Inflammatory macrophage treated with lipopolysaccharide for 1 hour (primary cell): ENCODE measurements at regions not wholly inside any gene's neighbourhood (a gene's known extent, or its start where the extent isn't known, plus 50 kb on each side); places are given as distances from the start of the nearest gene placed in this dataset.

ENCODE experiments used
- DNase-seq, 2 donors: peaks; one replicate each; pipeline ENCODE4 v3.0.0-alpha.2; 2020 to 2022

DNA sequence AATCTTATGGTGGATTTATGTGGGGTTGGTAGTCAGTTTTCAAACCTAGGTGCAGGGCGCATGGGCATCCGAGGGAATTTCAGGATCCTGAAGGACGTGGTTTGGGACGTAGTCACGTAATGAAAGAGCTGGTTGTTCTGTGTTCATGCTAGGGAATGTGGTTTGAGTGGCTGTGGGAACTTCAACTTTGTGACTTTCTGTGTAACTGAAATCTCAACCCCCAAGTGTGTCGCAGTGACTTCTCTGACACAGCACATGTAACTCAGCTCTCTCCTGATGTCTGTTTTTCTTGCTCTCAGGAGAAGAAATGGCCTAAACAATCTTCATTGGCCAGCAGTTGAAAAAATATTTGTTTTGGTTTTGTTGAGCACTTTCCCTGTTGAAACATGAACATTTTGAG lies 199.0 kb downstream of the PTEN start:
- DNase-seq, result no peak

DNA sequence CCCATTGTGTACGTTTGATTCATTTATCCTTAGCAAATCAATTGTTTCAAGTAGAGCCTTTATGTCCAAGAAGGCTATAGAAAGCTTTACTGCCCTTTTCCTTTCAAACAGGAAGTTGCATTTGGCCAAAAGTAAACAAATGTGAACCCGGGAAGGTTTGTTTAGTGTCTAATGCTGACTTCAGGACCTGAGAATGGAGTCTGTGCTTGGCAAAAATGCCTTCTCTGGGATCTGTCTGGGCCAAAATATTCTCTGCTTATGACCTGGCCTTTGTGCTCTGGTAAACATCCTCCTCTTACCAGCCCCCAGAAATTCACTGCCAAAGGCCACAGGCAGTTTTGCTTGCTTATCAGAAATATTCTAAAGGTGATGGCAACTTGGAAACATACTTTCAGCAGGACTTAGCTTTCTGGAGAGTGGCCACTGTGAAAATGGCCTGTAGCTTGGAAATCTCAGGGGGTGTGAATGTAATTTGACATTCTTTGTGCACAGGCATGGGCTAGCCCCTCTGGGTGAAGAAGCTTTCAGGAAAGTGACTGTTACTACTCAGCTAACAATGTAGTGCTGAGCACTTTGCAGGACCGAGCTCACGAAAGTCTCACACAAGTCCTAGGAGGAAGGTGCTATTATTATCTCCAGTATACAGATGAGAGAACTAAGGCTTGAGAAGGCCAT lies 199.5 kb downstream of the PTEN start:
- DNase-seq, result no peak

DNA sequence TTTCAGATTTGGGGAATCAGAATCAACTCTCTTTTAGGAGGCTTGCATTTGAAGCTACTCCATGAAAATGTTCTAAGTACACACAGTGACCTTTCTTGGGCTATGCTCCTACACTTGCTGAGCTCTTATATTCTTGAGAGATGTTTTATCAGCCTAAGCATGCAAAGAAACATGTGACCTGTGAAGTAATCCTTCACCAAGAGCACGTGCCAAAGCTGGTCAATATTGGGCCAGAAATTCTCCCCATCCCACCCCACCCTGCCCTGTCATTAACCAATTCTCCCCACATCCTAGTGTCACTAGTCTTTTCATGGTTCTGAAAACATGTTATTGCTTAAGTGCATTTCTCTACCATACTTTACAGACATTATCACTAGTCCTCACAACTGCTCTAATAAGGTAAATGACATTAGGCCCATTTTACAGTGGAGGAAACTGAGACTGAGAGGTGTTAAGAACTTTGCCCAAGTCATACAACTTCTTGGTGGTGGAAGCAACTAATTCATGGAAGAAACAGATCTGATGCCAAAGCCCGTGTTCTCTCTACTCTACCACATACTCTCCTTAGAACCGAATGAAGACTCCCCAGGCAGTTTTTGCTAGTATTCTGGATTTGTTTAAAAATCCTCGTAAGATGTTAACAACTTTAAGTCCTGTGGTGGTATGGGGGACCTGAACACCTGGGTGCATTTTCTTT lies 200.6 kb downstream of the PTEN start:
- no peak for DNase-seq

DNA sequence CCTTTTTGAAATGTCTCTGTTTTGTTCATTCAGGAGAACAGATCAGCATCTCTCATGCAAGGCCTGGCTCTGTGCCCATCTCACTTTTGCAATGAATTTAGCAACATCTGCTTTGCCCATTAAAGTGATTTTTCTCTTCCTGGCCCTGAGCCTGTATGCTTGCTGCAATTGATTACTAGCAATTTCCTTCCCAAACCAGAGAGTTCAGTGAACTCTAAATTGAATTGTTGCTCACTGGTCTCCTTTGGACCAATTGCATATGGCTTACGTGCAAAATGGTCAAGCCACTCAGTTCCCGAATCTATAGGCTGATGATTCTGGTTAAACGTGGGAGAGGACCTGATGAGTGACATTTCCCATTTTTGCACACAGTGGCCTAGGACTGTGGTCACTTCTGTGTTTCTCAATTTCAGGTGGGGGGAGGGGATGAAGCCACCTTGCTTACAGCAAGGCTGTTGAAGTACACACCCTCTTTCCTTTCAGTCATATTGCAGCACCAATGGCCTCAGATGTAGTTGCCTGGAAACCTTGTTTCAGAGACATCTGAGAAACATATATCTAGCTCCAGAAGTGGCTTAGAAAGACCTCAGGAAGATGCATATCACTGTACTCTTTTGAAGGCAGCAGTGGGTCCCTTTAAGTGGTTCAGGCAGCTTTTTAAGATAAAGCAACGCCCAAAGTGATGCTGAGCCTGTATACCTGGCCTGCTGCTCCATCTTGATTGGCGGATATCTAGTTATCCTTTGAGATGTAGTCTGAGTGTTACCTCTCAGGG lies 201.4 kb downstream of the PTEN start:
- peak; percentile 79 to 82 for DNase-seq

DNA sequence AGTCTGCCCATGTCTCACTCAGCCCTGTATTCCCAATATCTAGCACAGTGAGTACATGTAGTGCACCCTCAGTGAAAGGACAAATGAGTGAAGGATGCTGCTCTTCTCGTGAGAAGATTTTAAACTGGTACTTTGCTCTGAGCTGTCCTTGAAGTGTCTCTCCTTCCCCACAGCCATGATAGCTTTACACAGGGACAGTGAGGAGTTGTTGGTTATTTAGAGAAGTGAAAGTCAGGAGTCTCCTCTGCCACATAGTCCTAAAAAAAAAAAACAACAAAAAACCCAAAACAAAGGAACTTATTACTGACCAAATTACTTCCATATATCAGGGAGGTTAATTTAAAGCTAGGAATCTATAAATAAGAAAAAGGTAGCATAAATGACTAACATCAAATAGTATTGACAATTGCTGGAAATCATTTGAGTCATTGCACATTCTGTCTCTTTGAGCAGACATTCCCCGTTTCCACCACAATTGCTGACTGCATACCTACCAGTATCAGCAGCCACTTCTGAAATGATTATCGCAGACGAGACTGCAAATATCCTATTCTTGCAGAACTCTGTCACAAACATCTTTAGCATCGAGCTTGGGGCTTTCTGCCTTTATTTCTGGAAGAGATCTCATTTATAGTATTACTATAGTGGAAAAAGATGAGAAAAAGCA lies 202.1 kb downstream of the PTEN start:
- peak; percentile 47 to 51 for DNase-seq

DNA sequence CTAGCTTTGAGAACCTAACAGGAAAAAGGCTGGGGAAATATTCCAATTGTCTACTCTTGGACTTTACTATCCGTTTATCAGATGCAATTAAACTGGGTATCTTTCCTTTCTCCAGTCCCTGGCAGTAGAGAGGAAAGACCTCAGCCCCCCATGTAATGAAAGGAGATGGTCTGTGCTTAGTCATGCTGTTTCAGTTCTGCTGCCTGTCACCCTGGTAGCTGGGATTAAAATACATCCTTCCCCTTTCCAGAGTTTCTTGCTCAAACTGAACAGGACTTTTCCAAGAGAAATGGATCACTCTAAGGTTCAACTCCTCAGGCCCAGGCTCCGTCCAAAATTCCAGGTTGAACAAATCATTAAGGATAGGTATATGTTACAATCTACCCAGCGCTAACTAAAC lies 202.9 kb downstream of the PTEN start:
- no peak for DNase-seq

DNA sequence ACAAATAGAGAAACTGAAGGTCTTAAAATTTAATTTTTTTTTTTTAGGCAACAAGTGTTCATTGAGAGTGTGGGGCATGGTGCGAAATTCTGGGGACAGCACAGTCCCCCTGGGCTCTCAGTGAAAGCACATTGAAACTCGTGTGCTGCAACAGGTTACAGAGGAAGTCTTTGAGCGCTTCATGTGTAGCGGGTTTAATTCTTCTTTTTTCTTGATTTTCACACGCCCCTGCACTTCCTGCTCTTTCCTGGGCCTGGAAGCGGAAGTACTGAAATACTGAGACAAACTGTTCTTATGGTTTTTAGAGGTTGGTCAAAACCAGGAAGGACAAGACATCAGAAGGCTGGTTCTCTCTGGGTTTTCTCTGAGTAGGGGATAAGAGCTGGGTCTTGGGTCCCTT lies 203.5 kb downstream of the PTEN start:
- peak; percentile 86 to 90 for DNase-seq

DNA sequence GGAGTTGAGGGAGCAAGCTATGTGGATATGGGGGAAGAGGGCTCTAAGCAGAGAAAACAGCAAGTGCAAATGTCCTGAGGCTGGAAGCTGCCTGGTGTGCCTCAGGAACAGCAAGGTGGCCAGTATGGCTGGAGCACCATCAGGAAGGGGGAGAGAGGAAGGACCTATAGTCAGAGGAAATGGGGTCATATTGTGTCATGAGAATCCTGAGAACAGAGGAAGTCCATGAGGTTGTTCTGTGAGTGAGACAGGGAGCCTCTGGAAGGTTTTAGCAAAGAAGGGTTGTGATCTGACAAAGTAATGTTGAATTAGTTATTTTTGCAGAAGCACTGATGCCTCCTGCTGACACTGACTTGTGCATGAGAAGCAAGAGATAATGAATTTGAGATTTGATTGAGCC lies 204.3 kb downstream of the PTEN start:
- DNase-seq, result peak in 1 of 2 donors; percentile 29

DNA sequence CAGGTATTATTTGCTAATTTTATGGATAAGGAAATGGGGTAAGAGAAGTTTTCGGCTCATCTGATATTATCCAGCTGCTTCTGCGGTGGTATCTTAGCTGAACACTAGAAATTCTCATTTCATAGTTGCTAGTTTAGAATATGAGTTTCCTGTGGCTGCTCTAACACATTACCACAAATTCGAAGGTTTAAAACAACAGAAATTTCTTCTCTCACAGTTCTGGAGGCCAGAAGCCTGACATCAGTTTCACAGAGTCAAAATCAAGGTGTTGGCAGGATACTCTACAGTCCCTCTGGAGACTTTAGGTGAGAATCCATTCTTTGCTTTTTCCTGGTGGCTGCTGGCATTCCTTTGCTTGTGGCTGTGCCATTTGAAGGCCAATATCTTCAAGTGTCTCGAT lies 205.9 kb downstream of the PTEN start:
- DNase-seq, result no peak

DNA sequence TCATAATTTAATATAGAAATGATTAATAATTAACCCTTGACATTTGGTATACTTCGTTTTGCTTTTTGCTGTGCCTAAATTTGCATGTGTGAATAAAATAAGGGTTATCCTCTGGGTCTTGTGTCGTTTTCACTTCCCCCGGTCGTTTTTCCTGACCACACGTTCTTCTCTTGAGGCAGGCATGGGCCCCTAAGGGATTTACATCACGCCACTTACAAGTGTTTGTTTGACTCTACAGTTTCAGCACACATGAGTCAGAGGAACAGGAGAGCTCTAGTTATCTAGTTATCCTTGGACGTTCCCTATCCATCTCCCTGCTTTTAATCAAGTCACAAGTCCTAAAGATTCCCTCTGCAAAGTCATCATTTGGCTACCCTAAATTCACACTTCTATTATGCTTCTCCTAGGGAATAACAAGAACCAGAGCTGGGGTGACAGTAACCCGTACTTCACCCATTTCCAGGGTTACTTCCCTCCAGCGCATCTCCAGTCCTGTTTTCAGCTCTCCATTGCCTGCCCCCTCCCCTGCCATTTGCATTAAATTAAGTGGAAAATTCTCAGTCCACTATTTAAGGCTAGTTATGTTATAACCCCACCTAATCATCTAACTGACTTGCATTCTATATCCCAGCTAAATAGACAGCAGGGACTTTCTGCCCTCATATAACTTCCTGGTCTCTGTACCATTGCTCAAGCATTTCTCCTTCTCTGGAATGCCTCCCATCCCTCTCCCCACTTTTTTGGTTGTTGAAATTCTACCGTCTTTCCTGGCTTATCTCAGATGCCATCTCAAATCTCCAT lies 206.9 kb downstream of the PTEN start:
- no peak for DNase-seq

DNA sequence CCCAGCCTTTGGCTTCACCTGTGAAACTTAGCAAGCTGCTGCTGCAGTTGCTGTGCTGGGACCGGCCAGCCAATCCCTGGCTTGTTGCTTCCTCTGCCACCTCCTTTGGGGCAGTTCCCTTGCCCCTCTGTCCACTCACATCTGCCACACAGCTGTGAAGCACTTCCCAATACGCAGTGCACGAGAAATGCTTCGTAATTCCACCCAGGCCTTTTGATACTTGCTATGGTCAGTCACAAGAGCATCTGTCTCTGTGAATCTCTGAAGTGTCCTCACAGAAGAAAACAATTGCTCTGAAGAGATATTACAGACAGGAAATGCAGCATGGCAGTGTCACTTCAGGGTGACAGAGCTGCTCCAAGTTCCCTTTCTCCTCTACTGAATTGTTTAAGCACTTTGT lies 208.5 kb downstream of the PTEN start:
- DNase-seq, result peak; percentile 38 to 48

DNA sequence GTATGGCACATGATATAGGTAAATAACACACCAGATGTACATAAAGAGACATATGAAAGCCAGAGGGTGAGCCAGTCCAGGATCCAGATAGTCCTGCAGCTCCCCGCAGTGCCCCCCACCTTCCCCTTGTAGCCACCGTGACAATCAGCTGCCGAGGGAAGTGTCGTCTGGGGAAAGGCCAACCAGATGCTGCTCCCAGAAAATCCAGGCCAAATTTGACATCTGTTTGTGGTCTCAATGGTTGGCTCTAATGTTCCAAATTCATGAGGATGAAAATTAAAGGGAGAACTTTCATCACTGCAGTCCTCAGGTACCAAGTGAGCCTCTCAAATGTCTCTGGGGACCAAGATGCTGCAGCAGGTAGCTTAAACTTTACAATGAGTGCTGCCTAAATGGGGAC lies 210.3 kb downstream of the PTEN start:
- no peak for DNase-seq

DNA sequence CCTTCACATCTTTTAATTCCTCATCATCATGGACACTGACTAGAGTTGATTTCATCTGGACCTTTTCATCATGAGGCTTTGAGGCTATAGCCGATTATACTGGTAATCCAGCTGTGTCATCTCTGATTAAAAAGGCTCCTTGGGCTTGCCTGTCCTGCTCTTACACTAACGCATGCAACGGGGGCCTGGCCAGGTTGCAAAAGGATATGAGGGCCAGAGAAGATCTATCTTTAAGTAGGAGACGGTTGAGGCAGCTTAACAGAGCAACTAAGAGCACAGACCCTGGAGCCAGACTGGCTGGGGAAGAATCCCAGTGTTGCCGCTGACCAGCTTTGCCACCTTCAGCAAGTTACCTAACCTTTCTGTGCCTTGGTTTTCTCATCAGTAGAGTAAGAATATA lies 211.5 kb downstream of the PTEN start:
- DNase-seq, result no peak

DNA sequence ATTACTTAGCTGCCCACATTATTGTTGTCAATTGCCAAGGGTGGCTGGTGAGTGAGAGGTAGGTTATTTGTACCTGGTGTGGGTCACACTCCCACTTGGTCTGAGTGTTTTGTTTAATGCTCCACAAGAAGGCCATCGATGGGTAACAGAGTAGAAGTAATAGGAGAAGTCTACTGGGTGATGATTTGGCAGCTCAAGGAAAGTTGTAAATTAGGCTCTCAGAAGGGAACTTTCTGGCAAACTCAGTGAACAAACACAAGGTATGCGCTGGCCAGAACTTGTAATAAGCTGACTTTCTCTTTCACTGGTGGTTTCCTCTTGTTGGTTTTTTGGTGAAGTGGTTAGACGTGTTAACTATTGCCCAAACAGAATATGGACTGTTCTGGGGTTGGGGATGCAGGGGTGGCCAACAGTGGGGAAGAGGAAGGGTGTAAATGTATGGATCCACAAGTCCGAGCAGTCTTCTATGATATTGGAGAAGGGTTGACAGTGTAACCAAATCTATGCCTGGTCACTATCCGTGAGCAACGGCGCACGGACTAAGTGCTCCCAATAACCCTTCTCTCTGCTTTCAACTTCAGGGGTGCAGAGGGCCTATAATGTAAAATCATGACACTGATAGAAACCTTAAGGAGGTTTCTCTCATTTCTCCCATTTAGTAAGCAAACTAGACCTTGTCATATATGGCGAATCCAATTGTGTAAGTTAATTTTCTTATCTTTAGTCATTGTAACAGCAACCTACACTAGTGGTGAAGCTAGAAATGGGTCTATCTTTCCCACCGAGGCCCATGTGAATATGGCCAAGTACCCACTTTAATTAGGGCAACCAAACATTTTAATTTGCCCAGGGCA lies 212.8 kb downstream of the PTEN start:
- DNase-seq, result no peak

DNA sequence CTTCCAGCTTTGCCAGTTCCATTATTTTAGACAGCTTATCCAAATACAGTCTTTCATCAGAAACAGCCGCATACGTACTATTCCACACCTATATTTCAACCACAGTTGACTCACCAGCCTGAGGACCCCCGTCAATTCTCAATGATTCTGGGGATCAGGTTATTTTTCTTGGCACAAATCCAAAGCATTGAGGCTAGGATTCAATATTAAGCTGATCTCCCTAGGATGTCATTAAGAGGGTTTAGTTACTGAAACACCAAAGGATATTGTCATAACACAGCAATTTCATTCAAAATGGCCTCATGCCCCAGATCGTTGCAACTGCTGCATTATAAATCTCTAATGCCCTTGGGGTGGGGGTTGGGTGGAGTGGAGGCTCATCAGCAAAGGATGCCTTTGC lies 214.6 kb downstream of the PTEN start:
- DNase-seq, result no peak

DNA sequence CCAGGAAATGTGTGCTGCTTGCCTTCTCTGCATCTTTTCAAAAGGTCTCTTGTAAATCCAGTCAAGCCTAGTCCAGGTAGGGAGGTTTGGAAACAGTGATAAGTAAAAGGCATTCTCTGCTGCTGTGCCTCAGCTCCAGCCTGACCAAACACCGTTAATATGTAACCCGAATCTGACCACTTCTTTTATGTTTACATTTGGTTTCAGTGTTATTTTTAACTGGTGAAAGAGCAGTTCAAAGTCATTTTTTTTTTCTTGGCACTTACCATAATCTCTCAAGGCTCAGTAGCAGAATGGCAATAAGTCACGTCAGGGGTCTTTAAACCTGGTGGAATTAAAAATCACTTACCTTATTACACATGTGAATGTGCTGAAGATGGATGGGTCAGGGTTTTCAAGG lies 216.8 kb downstream of the PTEN start:
- no peak for DNase-seq

DNA sequence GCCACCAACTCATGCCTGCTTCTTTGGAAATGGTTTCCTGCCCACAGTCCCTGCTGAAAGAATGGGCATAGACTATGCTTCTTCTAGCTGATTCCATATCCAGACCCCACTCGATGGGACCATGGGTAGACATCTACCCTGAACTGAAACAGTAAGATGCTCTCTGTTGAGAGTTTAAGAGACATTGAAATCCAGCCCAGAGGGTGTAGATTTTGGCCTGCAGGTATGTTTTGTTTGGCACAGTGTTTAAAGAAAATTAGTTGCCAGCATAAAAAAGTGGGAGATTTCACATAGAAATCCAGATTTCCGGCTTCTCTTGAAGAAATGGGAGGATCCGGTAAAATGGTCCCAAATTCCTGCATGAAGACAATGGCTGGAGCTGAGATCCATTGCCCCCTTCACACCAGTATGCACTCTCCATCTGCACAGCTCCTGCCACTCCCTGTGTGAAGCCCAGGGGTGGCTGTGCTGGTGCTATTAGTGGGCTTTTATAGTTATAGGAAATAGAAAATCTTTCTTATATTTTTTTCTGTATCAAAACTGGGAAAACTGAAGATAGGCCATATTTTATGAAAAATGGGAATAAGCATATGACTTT lies 218.1 kb downstream of the PTEN start:
- no peak for DNase-seq

DNA sequence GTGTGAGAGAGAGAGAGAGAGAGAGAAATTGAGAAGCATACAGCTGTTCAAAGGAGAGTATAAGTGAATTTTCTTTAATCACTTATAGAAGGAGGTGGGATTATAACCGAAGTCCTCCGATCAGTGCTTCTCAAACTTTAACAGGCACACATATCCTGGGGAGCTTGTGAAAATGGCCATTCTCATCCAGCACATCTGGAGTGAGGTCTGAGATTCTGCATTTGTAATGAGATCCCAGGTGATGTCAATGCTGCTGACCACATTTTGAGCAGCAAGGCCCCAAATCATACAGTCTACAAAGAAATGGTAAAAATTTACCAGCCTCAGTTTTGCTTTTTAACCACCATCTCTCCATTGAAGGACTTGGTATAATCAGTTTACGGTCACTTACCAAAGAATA lies 219.0 kb downstream of the PTEN start:
- no peak for DNase-seq

DNA sequence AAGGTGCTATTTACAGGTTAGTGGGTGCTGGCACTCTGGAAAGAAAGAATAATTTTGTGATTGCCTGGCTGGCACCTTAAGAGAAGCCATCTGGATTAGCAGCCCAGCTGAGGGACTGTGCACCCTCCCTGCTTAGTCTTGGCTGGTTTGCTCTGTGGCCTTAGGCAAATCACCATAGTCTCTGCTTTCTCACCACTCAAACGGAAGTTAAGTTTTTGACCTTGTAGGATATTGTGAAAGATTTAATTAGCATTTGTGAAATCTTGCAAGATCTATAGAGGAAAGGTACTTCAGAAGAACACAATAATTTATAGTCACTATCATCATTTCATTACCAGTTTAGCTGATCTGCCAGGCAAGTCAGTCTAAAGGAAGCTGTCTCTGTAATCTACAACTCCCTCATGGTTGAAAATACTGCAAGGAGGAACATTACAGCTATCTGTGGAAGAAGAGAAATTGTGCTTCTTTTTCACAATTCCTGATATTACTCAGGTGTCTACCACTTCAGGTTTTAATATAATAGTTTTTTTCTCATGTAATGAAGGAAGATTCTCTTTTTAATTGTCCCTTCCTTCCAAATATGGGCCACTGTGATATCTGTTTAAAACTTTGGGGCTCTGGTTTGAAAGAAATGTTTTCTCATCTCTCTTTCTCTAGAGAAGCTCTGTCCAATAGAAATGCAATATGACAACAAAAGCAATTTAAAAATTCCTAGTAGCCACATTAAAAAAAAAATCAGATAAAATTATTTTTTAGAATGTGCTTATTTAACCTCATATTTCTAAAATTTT lies 219.6 kb downstream of the PTEN start:
- DNase-seq, result no peak

DNA sequence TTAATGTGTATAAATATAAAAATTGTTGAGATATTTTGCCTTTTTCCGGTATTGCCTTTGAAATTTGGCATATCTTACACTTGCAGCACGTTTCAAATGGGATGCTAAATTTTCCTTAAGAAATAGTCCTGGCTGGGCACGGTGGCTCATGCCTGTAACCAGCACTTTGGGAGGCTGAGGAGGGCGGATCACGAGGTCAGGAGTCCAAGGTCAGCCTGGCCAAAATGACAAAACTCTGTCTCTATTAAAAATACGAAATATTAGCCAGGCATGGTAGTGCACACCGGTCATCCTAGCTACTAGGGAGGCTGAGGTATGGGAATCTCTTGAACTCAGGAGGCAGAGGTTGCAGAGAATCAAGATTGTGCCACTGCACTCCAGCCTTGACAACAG lies 220.2 kb downstream of the PTEN start:
- DNase-seq, result no peak
